ENCODE measurements at regions not wholly inside any gene's neighbourhood (a gene's known extent, or its start where the extent isn't known, plus 50 kb on each side); places are given as distances from the start of the nearest gene placed in this dataset.
A peak's percentile ranks its signal among the peaks of the same experiment; 100 is the strongest.

GRCh38 chr4:28241021-28241420 is 1380.4 kb downstream of the STIM2 start:
- no peaks in the 10 kb centered on the region for H3K9me3 Mint-ChIP-seq (ENCODE audit: unreplicated experiment)
- no peaks in the 10 kb centered on the region for H3K36me3 ChIP-seq (ENCODE audit: insufficient read depth, low read length)
- H3K4me3 Mint-ChIP-seq (ENCODE audit: unreplicated experiment) = no peak overlapping the region
- H3K79me2 ChIP-seq (ENCODE audit: insufficient read depth, low read length) = no peaks in the 10 kb centered on the region
- DNase-seq (ENCODE audit: low read depth) (peak; percentile 7), FAIRE-seq (no peak)
- no peaks in the 10 kb centered on the region for H3K27me3 Mint-ChIP-seq (ENCODE audit: low read depth, unreplicated experiment)
- no peak for TF ChIP-seq CTCF (IDR thresholded peaks at IDR 0.05; ENCODE audit: insufficient read depth, low read depth, low read length)
- no peak for TF ChIP-seq EZH2 (IDR thresholded peaks at IDR 0.05; ENCODE audit: insufficient read depth, low read length)
- H3K27me3 ChIP-seq (ENCODE audit: insufficient read depth, low read length) = no peaks in the 10 kb centered on the region
- H3K9ac ChIP-seq (ENCODE audit: low read length) = no peak overlapping the region
- no peaks in the 10 kb centered on the region for H3K4me1 ChIP-seq (ENCODE audit: insufficient read depth, low read length)
- H3K27ac Mint-ChIP-seq (ENCODE audit: unreplicated experiment) = no peak overlapping the region
- no peaks in the 10 kb centered on the region for H4K20me1 ChIP-seq (ENCODE audit: insufficient read depth, low read length)
- H3K27ac ChIP-seq (ENCODE audit: low read depth, low read length) = no peak overlapping the region
- no peaks in the 10 kb centered on the region for H3K4me1 Mint-ChIP-seq (ENCODE audit: low read depth, unreplicated experiment)
- no peak overlapping the region for H2AFZ ChIP-seq (ENCODE audit: low read depth, low read length)
- H3K4me2 ChIP-seq (ENCODE audit: low read length) = no peak overlapping the region
- H3K36me3 Mint-ChIP-seq (ENCODE audit: low read depth, unreplicated experiment) = no peaks in the 10 kb centered on the region
- no peaks in the 10 kb centered on the region for H3K9me3 ChIP-seq (ENCODE audit: insufficient read depth, low read depth, low read length)
- no peak overlapping the region for H3K4me3 ChIP-seq (ENCODE audit: insufficient read depth, low read depth, low read length)

GRCh38 chr4:28247805-28248204 is 1387.2 kb downstream of the STIM2 start:
- no peak overlapping the region for H3K27ac Mint-ChIP-seq (ENCODE audit: unreplicated experiment)
- H3K4me2 ChIP-seq (ENCODE audit: low read length) = no peak overlapping the region
- H3K27ac ChIP-seq (ENCODE audit: low read depth, low read length) = no peak overlapping the region
- H3K9me3 ChIP-seq (ENCODE audit: insufficient read depth, low read depth, low read length) = no peaks in the 10 kb centered on the region
- H3K4me1 Mint-ChIP-seq (ENCODE audit: low read depth, unreplicated experiment) = peaks cover 10% of the 10 kb centered on the region
- H3K79me2 ChIP-seq (ENCODE audit: insufficient read depth, low read length) = no peaks in the 10 kb centered on the region
- no peak overlapping the region for H2AFZ ChIP-seq (ENCODE audit: low read depth, low read length)
- FAIRE-seq = no peak
- H3K4me3 ChIP-seq (ENCODE audit: insufficient read depth, low read depth, low read length) = no peak overlapping the region
- no peaks in the 10 kb centered on the region for H3K27me3 ChIP-seq (ENCODE audit: insufficient read depth, low read length)
- TF ChIP-seq EZH2 (IDR thresholded peaks at IDR 0.05; ENCODE audit: insufficient read depth, low read length) (no peak), CTCF (IDR thresholded peaks at IDR 0.05; ENCODE audit: insufficient read depth, low read depth, low read length) (no peak)
- DNase-seq (ENCODE audit: low read depth) = no peak
- no peaks in the 10 kb centered on the region for H3K36me3 Mint-ChIP-seq (ENCODE audit: low read depth, unreplicated experiment)
- H3K4me3 Mint-ChIP-seq (ENCODE audit: unreplicated experiment) = no peak overlapping the region
- H3K36me3 ChIP-seq (ENCODE audit: insufficient read depth, low read length) = no peaks in the 10 kb centered on the region
- H3K27me3 Mint-ChIP-seq (ENCODE audit: low read depth, unreplicated experiment) = no peaks in the 10 kb centered on the region
- no peaks in the 10 kb centered on the region for H4K20me1 ChIP-seq (ENCODE audit: insufficient read depth, low read length)
- no peaks in the 10 kb centered on the region for H3K9me3 Mint-ChIP-seq (ENCODE audit: unreplicated experiment)
- H3K4me1 ChIP-seq (ENCODE audit: insufficient read depth, low read length) = no peaks in the 10 kb centered on the region
- no peak overlapping the region for H3K9ac ChIP-seq (ENCODE audit: low read length)

GRCh38 chr4:28248269-28248668 is 1387.6 kb downstream of the STIM2 start:
- H3K27me3 Mint-ChIP-seq (ENCODE audit: low read depth, unreplicated experiment) = no peaks in the 10 kb centered on the region
- H3K9me3 Mint-ChIP-seq (ENCODE audit: unreplicated experiment) = no peaks in the 10 kb centered on the region
- no peaks in the 10 kb centered on the region for H3K79me2 ChIP-seq (ENCODE audit: insufficient read depth, low read length)
- H3K4me3 ChIP-seq (ENCODE audit: insufficient read depth, low read depth, low read length) = no peak overlapping the region
- H3K36me3 Mint-ChIP-seq (ENCODE audit: low read depth, unreplicated experiment) = no peaks in the 10 kb centered on the region
- no peaks in the 10 kb centered on the region for H3K4me1 ChIP-seq (ENCODE audit: insufficient read depth, low read length)
- no peak overlapping the region for H3K9ac ChIP-seq (ENCODE audit: low read length)
- H3K4me3 Mint-ChIP-seq (ENCODE audit: unreplicated experiment) = no peak overlapping the region
- FAIRE-seq (peak; percentile 71), DNase-seq (ENCODE audit: low read depth) (no peak)
- no peaks in the 10 kb centered on the region for H3K27me3 ChIP-seq (ENCODE audit: insufficient read depth, low read length)
- no peak overlapping the region for H3K27ac Mint-ChIP-seq (ENCODE audit: unreplicated experiment)
- no peak overlapping the region for H3K27ac ChIP-seq (ENCODE audit: low read depth, low read length)
- no peaks in the 10 kb centered on the region for H3K36me3 ChIP-seq (ENCODE audit: insufficient read depth, low read length)
- H3K9me3 ChIP-seq (ENCODE audit: insufficient read depth, low read depth, low read length) = no peaks in the 10 kb centered on the region
- peaks cover 10% of the 10 kb centered on the region for H3K4me1 Mint-ChIP-seq (ENCODE audit: low read depth, unreplicated experiment)
- H2AFZ ChIP-seq (ENCODE audit: low read depth, low read length) = no peak overlapping the region
- H3K4me2 ChIP-seq (ENCODE audit: low read length) = no peak overlapping the region
- TF ChIP-seq EZH2 (IDR thresholded peaks at IDR 0.05; ENCODE audit: insufficient read depth, low read length) (no peak), CTCF (IDR thresholded peaks at IDR 0.05; ENCODE audit: insufficient read depth, low read depth, low read length) (no peak)
- no peaks in the 10 kb centered on the region for H4K20me1 ChIP-seq (ENCODE audit: insufficient read depth, low read length)

Measured in astrocyte (in vitro differentiated cells and primary cell).